Neural cell (in vitro differentiated cells): ENCODE measurements at regions not wholly inside any gene's neighbourhood (a gene's known extent, or its start where the extent isn't known, plus 50 kb on each side); places are given as distances from the start of the nearest gene placed in this dataset.

Experiments used
- H2AFZ ChIP-seq: fragments of 200-600, 300-800 bp; sonication (generic), shearing (Covaris generic); 2 replicates; pipeline ENCODE4 v1.6.0; 2014; ENCODE audit warnings: low read depth, mild to moderate bottlenecking, antibody characterized with exemption, low read length, moderate library complexity
- H3F3A ChIP-seq: fragments of 200-600 bp; shearing (Covaris generic); 2 replicates; pipeline ENCODE4 v1.6.1; 2016; ENCODE audit warnings: mild to moderate bottlenecking, moderate library complexity, mixed read lengths, antibody characterized with exemption, low read length; ENCODE audit not compliant: insufficient read depth, poor library complexity, severe bottlenecking
- H3K27ac ChIP-seq: fragments of 200-600, 300-800 bp; sonication (generic), shearing (Covaris generic); 2 replicates; pipeline ENCODE4 v1.5.1; 2014; ENCODE audit warnings: mild to moderate bottlenecking, low read length, moderate library complexity
- H3K27me3 ChIP-seq: fragments of 300-800, 200-600 bp; sonication (generic), shearing (Covaris generic); 2 replicates; pipeline ENCODE4 v1.6.0; 2014; ENCODE audit warnings: mild to moderate bottlenecking, low read depth, low read length, moderate library complexity; ENCODE audit not compliant: insufficient read depth
- H3K36me3 ChIP-seq: fragments of 300-800, 200-600 bp; sonication (generic), shearing (Covaris generic); 2 replicates; pipeline ENCODE4 v1.5.1; 2014; ENCODE audit warnings: mild to moderate bottlenecking, antibody characterized with exemption, low read length, moderate library complexity; ENCODE audit not compliant: insufficient read depth
- H3K4me2 ChIP-seq: fragments of 300-800, 200-600 bp; sonication (generic), shearing (Covaris generic); 2 replicates; pipeline ENCODE4 v1.6.0; 2014; ENCODE audit warnings: mild to moderate bottlenecking, low read length
- H3K4me3 ChIP-seq: fragments of 300-800, 200-600 bp; sonication (generic), shearing (Covaris generic); 2 replicates; pipeline ENCODE4 v1.5.1; 2014; ENCODE audit warnings: mild to moderate bottlenecking, low read length, moderate library complexity
- H3K79me2 ChIP-seq: fragments of 200-600 bp; shearing (Covaris generic); replicated peaks from 2 replicates; pipeline ENCODE4 v1.6.0; 2014; ENCODE audit warnings: mild to moderate bottlenecking, low read length, moderate library complexity; ENCODE audit not compliant: insufficient read depth
- H3K9ac ChIP-seq: fragments of 300-800, 200-600 bp; sonication (generic), shearing (Covaris generic); 2 replicates; pipeline ENCODE4 v1.6.1; 2016; ENCODE audit warnings: mild to moderate bottlenecking, low read length, mixed read lengths
- H3K9me2 ChIP-seq: fragments of 200-600 bp; shearing (Covaris generic); 2 replicates; pipeline ENCODE4 v1.6.1; 2016; ENCODE audit warnings: mild to moderate bottlenecking, low read length, mixed read lengths; ENCODE audit not compliant: insufficient read depth
- H3K9me3 ChIP-seq: fragments of 200-600, 300-800 bp; sonication (generic), shearing (Covaris generic); 2 replicates; pipeline ENCODE4 v1.6.1; 2016; ENCODE audit warnings: mild to moderate bottlenecking, mixed run types, low read length, moderate library complexity, mixed read lengths
- H4K20me1 ChIP-seq: fragments of 200-600 bp; shearing (Covaris generic); 2 replicates; pipeline ENCODE4 v1.6.1; 2016; ENCODE audit warnings: mild to moderate bottlenecking, mixed run types; ENCODE audit not compliant: insufficient read depth
- EP300 ChIP-seq: fragments of 450-650 bp; conservative IDR thresholded peaks from 2 replicates; pipeline ENCODE4 v1.6.1; 2014; ENCODE audit warnings: antibody characterized with exemption, mild to moderate bottlenecking, moderate library complexity; ENCODE audit not compliant: poor library complexity, severe bottlenecking
- EZH2 ChIP-seq: fragments of 200-600, 300-800 bp; shearing (Covaris generic), sonication (generic); IDR thresholded peaks from 2 replicates; pipeline ENCODE4 v1.6.1; 2014; ENCODE audit warnings: antibody characterized with exemption, low read length, borderline replicate concordance, mild to moderate bottlenecking; ENCODE audit not compliant: insufficient read depth, poor library complexity, severe bottlenecking
- MXI1 ChIP-seq: fragments of 450-650 bp; conservative IDR thresholded peaks from 2 replicates; pipeline ENCODE4 v1.6.1; 2014; ENCODE audit warnings: antibody characterized with exemption, mild to moderate bottlenecking; ENCODE audit not compliant: poor library complexity, severe bottlenecking
- POLR2AphosphoS5 ChIP-seq: IDR thresholded peaks from 2 replicates; pipeline ENCODE4 v1.6.1; 2012
- RAD21 ChIP-seq: fragments of 450-650 bp; conservative IDR thresholded peaks from 2 replicates; pipeline ENCODE4 v1.6.1; 2014; ENCODE audit warnings: antibody characterized with exemption, mild to moderate bottlenecking, moderate library complexity
- SMC3 ChIP-seq: fragments of 450-650 bp; conservative IDR thresholded peaks from 2 replicates; pipeline ENCODE4 v1.6.1; 2014; ENCODE audit warnings: antibody characterized with exemption, mild to moderate bottlenecking, moderate library complexity; ENCODE audit not compliant: poor library complexity
- TAF1 ChIP-seq: IDR thresholded peaks from 2 replicates; pipeline ENCODE4 v1.6.1; 2012; ENCODE audit warnings: low read depth
- TF ChIP-seq, protein P1 (sequence below): IDR thresholded peaks from 2 replicates; pipeline ENCODE4 v1.6.1; 2012; ENCODE audit warnings: borderline replicate concordance
- TF ChIP-seq, protein P2 (sequence below): fragments of 450-650 bp; IDR thresholded peaks from 2 replicates; pipeline ENCODE4 v1.5.1; 2014; ENCODE audit warnings: antibody characterized with exemption, mild to moderate bottlenecking, moderate library complexity; ENCODE audit not compliant: poor library complexity, severe bottlenecking

DNA sequence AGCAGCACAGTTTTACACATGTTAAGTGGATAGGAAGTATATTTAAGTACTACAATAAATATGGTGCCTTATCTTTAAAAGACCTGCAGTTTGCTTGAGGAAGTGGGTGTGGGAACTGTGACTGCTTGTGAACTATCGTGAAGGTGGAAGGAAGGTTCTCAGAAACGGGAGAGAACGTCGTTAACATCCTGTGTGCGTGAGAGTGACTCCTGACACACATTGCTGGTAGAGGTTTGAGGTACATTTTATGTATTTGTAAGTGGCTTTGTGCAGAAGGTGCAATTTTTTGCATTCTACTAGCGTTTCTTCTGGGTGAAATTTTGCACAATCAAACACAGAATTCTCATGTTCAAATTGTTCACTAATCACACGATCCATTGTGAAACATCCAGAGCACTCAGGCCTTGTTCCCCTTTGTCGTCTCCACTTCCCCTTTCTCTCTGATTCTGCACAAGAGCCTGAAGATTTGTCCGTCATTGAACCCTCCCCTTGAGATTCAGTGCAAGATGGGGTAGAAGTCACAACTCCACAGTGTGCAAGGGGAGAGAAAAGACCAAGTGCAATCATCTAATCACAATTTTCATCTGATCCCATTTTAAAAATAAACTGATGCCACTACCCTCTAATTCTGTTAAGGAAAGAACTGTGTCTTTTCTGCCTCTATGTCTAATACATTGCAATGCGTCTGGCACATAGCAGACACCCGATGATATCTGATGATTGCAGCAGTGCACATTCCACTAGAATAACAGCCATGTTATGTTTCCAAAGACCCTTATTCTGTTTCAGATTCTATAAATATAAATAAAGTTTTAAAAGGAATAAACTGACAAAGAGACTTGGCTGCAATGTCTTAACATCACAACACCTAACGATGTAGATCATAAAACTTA is 279.9 kb downstream of the NEBL start:
- Histone ChIP-seq H3K4me2 (no peak overlapping the region), H3K27me3 (no peaks in the 10 kb centered on the region), H3F3A (no peaks in the 10 kb centered on the region), H3K9me3 (no peaks in the 10 kb centered on the region), H2AFZ (no peak overlapping the region), H3K36me3 (no peaks in the 10 kb centered on the region), H3K79me2 (no peaks in the 10 kb centered on the region), H3K27ac (no peak overlapping the region), H3K9me2 (no peaks in the 10 kb centered on the region), H3K9ac (no peak overlapping the region), H4K20me1 (no peaks in the 10 kb centered on the region), H3K4me3 (no peak overlapping the region)
- TF ChIP-seq, protein P1, sequence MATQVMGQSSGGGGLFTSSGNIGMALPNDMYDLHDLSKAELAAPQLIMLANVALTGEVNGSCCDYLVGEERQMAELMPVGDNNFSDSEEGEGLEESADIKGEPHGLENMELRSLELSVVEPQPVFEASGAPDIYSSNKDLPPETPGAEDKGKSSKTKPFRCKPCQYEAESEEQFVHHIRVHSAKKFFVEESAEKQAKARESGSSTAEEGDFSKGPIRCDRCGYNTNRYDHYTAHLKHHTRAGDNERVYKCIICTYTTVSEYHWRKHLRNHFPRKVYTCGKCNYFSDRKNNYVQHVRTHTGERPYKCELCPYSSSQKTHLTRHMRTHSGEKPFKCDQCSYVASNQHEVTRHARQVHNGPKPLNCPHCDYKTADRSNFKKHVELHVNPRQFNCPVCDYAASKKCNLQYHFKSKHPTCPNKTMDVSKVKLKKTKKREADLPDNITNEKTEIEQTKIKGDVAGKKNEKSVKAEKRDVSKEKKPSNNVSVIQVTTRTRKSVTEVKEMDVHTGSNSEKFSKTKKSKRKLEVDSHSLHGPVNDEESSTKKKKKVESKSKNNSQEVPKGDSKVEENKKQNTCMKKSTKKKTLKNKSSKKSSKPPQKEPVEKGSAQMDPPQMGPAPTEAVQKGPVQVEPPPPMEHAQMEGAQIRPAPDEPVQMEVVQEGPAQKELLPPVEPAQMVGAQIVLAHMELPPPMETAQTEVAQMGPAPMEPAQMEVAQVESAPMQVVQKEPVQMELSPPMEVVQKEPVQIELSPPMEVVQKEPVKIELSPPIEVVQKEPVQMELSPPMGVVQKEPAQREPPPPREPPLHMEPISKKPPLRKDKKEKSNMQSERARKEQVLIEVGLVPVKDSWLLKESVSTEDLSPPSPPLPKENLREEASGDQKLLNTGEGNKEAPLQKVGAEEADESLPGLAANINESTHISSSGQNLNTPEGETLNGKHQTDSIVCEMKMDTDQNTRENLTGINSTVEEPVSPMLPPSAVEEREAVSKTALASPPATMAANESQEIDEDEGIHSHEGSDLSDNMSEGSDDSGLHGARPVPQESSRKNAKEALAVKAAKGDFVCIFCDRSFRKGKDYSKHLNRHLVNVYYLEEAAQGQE: no peak

- H2AFZ ChIP-seq: no peak overlapping the region
- H3K9me2 ChIP-seq: no peaks in the 10 kb centered on the region
- no peaks in the 10 kb centered on the region for H3F3A ChIP-seq
- no peak overlapping the region for H3K4me3 ChIP-seq
- TF ChIP-seq POLR2AphosphoS5 (no peak), SMC3 (no peak), TAF1 (no peak), EZH2 (no peak), RAD21 (no peak), EP300 (no peak), MXI1 (no peak)
- TF ChIP-seq, protein P1: no peak
- TF ChIP-seq, protein P2, sequence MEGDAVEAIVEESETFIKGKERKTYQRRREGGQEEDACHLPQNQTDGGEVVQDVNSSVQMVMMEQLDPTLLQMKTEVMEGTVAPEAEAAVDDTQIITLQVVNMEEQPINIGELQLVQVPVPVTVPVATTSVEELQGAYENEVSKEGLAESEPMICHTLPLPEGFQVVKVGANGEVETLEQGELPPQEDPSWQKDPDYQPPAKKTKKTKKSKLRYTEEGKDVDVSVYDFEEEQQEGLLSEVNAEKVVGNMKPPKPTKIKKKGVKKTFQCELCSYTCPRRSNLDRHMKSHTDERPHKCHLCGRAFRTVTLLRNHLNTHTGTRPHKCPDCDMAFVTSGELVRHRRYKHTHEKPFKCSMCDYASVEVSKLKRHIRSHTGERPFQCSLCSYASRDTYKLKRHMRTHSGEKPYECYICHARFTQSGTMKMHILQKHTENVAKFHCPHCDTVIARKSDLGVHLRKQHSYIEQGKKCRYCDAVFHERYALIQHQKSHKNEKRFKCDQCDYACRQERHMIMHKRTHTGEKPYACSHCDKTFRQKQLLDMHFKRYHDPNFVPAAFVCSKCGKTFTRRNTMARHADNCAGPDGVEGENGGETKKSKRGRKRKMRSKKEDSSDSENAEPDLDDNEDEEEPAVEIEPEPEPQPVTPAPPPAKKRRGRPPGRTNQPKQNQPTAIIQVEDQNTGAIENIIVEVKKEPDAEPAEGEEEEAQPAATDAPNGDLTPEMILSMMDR: no peak
- H3K27ac ChIP-seq: no peak overlapping the region
- H4K20me1 ChIP-seq: no peaks in the 10 kb centered on the region
- no peak overlapping the region for H3K9ac ChIP-seq
- H3K79me2 ChIP-seq: no peaks in the 10 kb centered on the region
- no peaks in the 10 kb centered on the region for H3K9me3 ChIP-seq
- no peaks in the 10 kb centered on the region for H3K36me3 ChIP-seq
- H3K4me2 ChIP-seq: no peak overlapping the region
- no peaks in the 10 kb centered on the region for H3K27me3 ChIP-seq
These were observed 280.9 kb downstream of the NEBL start for GRCh38 chr10:20616056-20616671.
